HG03103 (cell line): ENCODE measurements at regions not wholly inside any gene's neighbourhood (a gene's known extent, or its start where the extent isn't known, plus 50 kb on each side); places are given as distances from the start of the nearest gene placed in this dataset.

ENCODE experiments used
- ATAC-seq: cut with Tn5 transposase; IDR thresholded peaks from one replicate; pipeline ENCODE4 v1.9.1; 2021; ENCODE audit warnings: low read depth; ENCODE audit not compliant: unreplicated experiment

GRCh38 chr9:81394881-81395675, 294.3 kb downstream of the TLE1 start:
- no peak for ATAC-seq

GRCh38 chr9:81393985-81394811, 295.1 kb downstream of the TLE1 start:
- ATAC-seq, result no peak

- ATAC-seq, result no peak
Observed at GRCh38 chr9:81391457-81391825, 297.9 kb downstream of the TLE1 start.

- ATAC-seq, result no peak
Observed at GRCh38 chr9:81390792-81391456, 298.4 kb downstream of the TLE1 start.

GRCh38 chr9:81389569-81389993, 299.8 kb downstream of the TLE1 start:
- ATAC-seq, result no peak

GRCh38 chr9:81388831-81389230, 300.5 kb downstream of the TLE1 start:
- ATAC-seq, result no peak

GRCh38 chr9:81387360-81388106, 301.8 kb downstream of the TLE1 start:
- ATAC-seq, result no peak

GRCh38 chr9:81384911-81385310, 304.4 kb downstream of the TLE1 start:
- ATAC-seq, result no peak

GRCh38 chr9:81382281-81382680, 307.1 kb downstream of the TLE1 start:
- no peak for ATAC-seq

- no peak for ATAC-seq
Observed at GRCh38 chr9:81381694-81382093, 307.7 kb downstream of the TLE1 start.

- ATAC-seq, result no peak
Observed at GRCh38 chr9:81380504-81381359, 308.6 kb downstream of the TLE1 start.

- ATAC-seq, result no peak
Observed at GRCh38 chr9:81379655-81380054, 309.7 kb downstream of the TLE1 start.

- no peak for ATAC-seq
Observed at GRCh38 chr9:81377921-81378320, 311.4 kb downstream of the TLE1 start.

GRCh38 chr9:81377320-81377719, 312.0 kb downstream of the TLE1 start:
- no peak for ATAC-seq

GRCh38 chr9:81375187-81376100, 313.9 kb downstream of the TLE1 start:
- no peak for ATAC-seq

GRCh38 chr9:81374459-81375186, 314.7 kb downstream of the TLE1 start:
- no peak for ATAC-seq

GRCh38 chr9:81373294-81373693, 316.1 kb downstream of the TLE1 start:
- no peak for ATAC-seq

GRCh38 chr9:81372628-81373191, 316.6 kb downstream of the TLE1 start:
- no peak for ATAC-seq
